Small intestine (tissue), 7 donors: ENCODE measurements at regions not wholly inside any gene's neighbourhood (a gene's known extent, or its start where the extent isn't known, plus 50 kb on each side); places are given as distances from the start of the nearest gene placed in this dataset.
A peak's percentile ranks its signal among the peaks of the same experiment; 100 is the strongest.
"Not testable (repeated sequence)": the region's sequence is repeated elsewhere in the genome, so short reads cannot be mapped to it uniquely, and the experiment has no call there.

Experiments
- DNase-seq, 2 donors: peaks; one replicate each; pipeline versions ENCODE4 v3.0.0 to v3.0.0-alpha.2; 2013
- FAIRE-seq: peaks from 2 replicates; lab custom pipeline; 2012; peaks lifted over from hg19 to GRCh38; lab: Jason Lieb, UNC
- H3K27ac ChIP-seq, 3 donors: one replicate each; pipeline ENCODE4 v1.5.1; 2013; ENCODE audit warnings: low read length in 2 of 3, mild to moderate bottlenecking in 2 of 3, control low read depth in 1 of 3, inconsistent platforms in 1 of 3, low read depth in 1 of 3, moderate library complexity in 1 of 3
- H3K27me3 ChIP-seq, 3 donors: one replicate each; pipeline ENCODE4 v1.6.1; 2013; ENCODE audit warnings: low read length in 3 of 3, inconsistent platforms in 1 of 3; ENCODE audit not compliant: control insufficient read depth in 3 of 3, insufficient read depth in 3 of 3
- H3K36me3 ChIP-seq, 3 donors: one replicate each; pipeline ENCODE4 v1.6.1; 2013; ENCODE audit warnings: low read length in 3 of 3, inconsistent platforms in 1 of 3, low read depth in 1 of 3, mild to moderate bottlenecking in 1 of 3, moderate library complexity in 1 of 3; ENCODE audit not compliant: control insufficient read depth in 3 of 3, insufficient read depth in 2 of 3
- H3K4me1 ChIP-seq, 3 donors: one replicate each; pipeline ENCODE4 v1.6.1; 2013; ENCODE audit warnings: low read length in 2 of 3, inconsistent platforms in 1 of 3, low read depth in 1 of 3, mild to moderate bottlenecking in 1 of 3, moderate library complexity in 1 of 3; ENCODE audit not compliant: control insufficient read depth in 3 of 3, insufficient read depth in 2 of 3
- H3K4me3 ChIP-seq, 3 donors: one replicate each; pipeline ENCODE4 v1.5.1; 2013; ENCODE audit warnings: low read length in 3 of 3, control low read depth in 1 of 3, inconsistent platforms in 1 of 3, low read depth in 1 of 3, mild to moderate bottlenecking in 1 of 3, moderate library complexity in 1 of 3
- H3K9me3 ChIP-seq, 2 donors: one replicate each; pipeline ENCODE4 v1.6.1; 2013; ENCODE audit warnings: low read depth in 1 of 2, low read length in 1 of 2; ENCODE audit not compliant: control insufficient read depth in 2 of 2, insufficient read depth in 1 of 2
- WGBS, 3 donors: extraction: QIAGEN DNeasy Blood & Tissue Kit; methylation state at CpG; one replicate each; pipeline ENCODE4 v1.1.7; 2013; 5-methylcytosine and 5-hydroxymethylcytosine counted together
- donor health status: healthy with polysubstance abuse.
- donor health status: control.
- donor health status: control.
- donor health status: Bipolar disorder and iron deficiency.
- donor health status: healthy.

GRCh38 chr15:53923741-53924140 is 54.5 kb upstream of the UNC13C start:
- not testable (repeated sequence) for H3K36me3 ChIP-seq, H3K27ac ChIP-seq, H3K9me3 ChIP-seq, FAIRE-seq, DNase-seq, H3K4me1 ChIP-seq, H3K4me3 ChIP-seq, H3K27me3 ChIP-seq
- 87 to 91% (median 87%) methylated on average over 13 of the region's 13 CpGs for WGBS, 3 donors

DNA sequence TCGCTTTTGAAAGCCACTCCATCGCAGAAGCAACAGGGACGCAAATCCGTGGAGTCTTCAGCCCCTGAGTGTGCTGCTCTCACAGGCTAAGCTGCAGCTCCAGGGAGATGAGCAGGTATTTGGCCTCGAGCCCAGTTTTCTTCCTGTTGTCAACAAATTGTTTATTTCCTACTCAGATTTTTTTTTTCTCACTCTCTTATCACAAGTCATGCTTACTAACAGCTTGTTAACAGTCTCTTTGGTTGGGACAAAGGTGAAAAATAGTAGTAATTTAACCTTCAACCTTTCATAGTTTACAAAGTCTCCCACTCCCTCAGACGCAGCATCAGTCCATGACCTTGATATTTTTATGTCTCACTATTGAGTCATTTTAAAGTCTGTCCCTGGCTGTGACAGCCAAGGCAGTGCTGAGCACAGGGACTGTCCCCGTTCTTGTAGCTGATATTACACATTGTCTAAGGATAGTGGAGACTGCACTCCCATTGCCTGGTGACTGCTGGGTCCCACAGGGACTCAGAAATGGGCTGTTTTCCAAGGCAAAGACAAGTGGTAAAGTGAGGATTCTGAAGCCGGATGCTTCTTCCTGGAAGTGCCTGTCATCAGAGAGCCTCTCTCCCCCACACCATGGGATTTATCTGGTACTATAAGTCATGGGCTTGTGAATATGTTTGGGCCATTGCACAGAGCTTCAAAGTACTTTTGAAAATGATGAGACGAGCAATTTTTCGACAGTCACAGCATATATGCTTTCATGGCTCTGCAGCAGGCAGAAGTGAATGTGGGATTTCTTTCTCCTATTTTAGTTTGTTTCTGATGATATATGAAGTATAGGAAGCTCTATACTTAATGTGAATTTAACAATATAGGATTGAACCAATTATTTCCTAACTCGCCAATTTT is 59.8 kb upstream of the UNC13C start:
- WGBS, 3 donors: 55 to 63% (median 57%) methylated on average over 11 of the region's 11 CpGs
- no peak for FAIRE-seq
- Histone ChIP-seq H3K9me3 (no peaks in the 10 kb centered on the region), H3K4me3 (no peak overlapping the region), H3K27me3 (no peaks in the 10 kb centered on the region), H3K36me3 (no peaks in the 10 kb centered on the region), H3K4me1 (no peaks in the 10 kb centered on the region), H3K27ac (no peak overlapping the region)
- peak in 1 of 2 donors; percentile 44 for DNase-seq

- Histone ChIP-seq H3K27ac (no peak overlapping the region), H3K36me3 (no peaks in the 10 kb centered on the region), H3K9me3 (no peaks in the 10 kb centered on the region), H3K4me3 (no peak overlapping the region), H3K4me1 (no peaks in the 10 kb centered on the region), H3K27me3 (no peaks in the 10 kb centered on the region)
- WGBS, 3 donors: 73 to 77% (median 77%) methylated on average over 2 of the region's 2 CpGs
- DNase-seq (no peak), FAIRE-seq (no peak)
Measured at GRCh38 chr15:53917109-53917508, 61.1 kb upstream of the UNC13C start.

DNA sequence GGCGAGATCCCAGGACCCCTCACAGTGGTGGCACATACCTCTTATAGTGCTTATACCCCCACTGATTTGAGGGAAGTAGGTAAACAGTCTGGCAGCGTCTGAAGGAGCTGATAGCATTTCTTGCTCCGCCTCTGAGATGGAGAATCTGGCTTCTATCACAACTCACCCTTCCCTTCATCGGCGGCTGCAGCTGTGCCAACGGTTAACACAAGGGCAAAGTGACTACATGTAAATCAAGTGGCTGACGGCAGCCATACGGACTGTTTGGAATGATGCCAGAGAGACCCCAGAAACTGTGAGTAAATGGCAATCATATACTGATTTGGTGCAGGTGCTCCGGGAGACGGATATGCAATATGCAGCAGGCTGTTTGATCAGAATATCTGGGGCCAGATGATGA is 66.8 kb upstream of the UNC13C start:
- WGBS, 3 donors: 63 to 70% (median 69%) methylated on average over 10 of the region's 10 CpGs
- no peak for FAIRE-seq

GRCh38 chr15:53910852-53911251 is 67.4 kb upstream of the UNC13C start:
- no peak overlapping the region for H3K27ac ChIP-seq
- FAIRE-seq: no peak
- WGBS, 3 donors: 75 to 91% (median 88%) methylated on average over 7 to 11 of the region's 11 CpGs

More for the DNA sequence above, 66.8 kb upstream of the UNC13C start:
- Histone ChIP-seq H3K27ac (no peak overlapping the region), H3K27me3 (no peaks in the 10 kb centered on the region), H3K4me1 (no peaks in the 10 kb centered on the region), H3K4me3 (no peak overlapping the region), H3K9me3 (no peaks in the 10 kb centered on the region), H3K36me3 (no peaks in the 10 kb centered on the region)
- DNase-seq: no peak

GRCh38 chr15:53910236-53910849 is 67.9 kb upstream of the UNC13C start:
- Histone ChIP-seq H3K4me1 (no peaks in the 10 kb centered on the region), H3K27me3 (no peaks in the 10 kb centered on the region), H3K9me3 (no peaks in the 10 kb centered on the region), H3K27ac (no peak overlapping the region), H3K4me3 (no peak overlapping the region), H3K36me3 (no peaks in the 10 kb centered on the region)
- FAIRE-seq (no peak), DNase-seq (no peak)
- 57 to 82% (median 75%) methylated on average over 1 to 12 of the region's 12 CpGs for WGBS, 3 donors

More at GRCh38 chr15:53910852-53911251, 67.4 kb upstream of the UNC13C start:
- Histone ChIP-seq H3K36me3 (no peaks in the 10 kb centered on the region), H3K9me3 (no peaks in the 10 kb centered on the region), H3K4me1 (no peaks in the 10 kb centered on the region), H3K27me3 (no peaks in the 10 kb centered on the region), H3K4me3 (no peak overlapping the region)
- no peak for DNase-seq

- no peak for FAIRE-seq
- no peak overlapping the region for H3K27ac ChIP-seq
- H3K36me3 ChIP-seq: no peaks in the 10 kb centered on the region
- no peaks in the 10 kb centered on the region for H3K9me3 ChIP-seq
- 83 to 90% (median 84%) methylated on average over 1 of the region's 1 CpG for WGBS, 3 donors
- H3K4me1 ChIP-seq: no peaks in the 10 kb centered on the region
- no peaks in the 10 kb centered on the region for H3K27me3 ChIP-seq
- H3K4me3 ChIP-seq: no peak overlapping the region
- DNase-seq: no peak
Measured at GRCh38 chr15:53903129-53903528, 75.1 kb upstream of the UNC13C start.

DNA sequence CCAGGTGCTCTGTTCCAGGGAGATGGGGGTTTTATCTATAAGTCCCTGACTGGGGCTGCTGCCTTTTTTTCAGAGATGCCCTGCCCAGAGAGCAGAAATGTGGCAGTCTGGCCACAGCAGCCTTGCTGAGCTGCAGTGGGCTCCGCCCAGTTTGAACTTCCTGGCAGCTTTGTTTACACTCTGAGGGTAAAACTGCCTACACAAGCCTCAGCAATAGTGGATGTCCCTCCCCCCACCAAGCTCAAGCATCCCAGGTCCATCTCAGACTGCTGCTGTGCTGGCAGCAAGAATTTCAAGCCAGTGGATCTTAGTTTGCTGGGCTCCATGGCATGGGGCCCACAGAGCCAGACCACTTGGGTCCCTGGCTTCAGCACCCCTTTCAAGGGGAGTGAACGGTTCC is 84.8 kb upstream of the UNC13C start:
- 56 to 80% (median 57%) methylated on average over 2 of the region's 2 CpGs for WGBS, 3 donors

More for the DNA sequence above, 84.8 kb upstream of the UNC13C start:
- not testable (repeated sequence) for H3K27me3 ChIP-seq, FAIRE-seq, H3K27ac ChIP-seq, H3K36me3 ChIP-seq, H3K9me3 ChIP-seq, H3K4me1 ChIP-seq, H3K4me3 ChIP-seq
- DNase-seq: peak in 1 of 2 donors; percentile 28
